ENCODE measurements at regions not wholly inside any gene's neighbourhood (a gene's known extent, or its start where the extent isn't known, plus 50 kb on each side); places are given as distances from the start of the nearest gene placed in this dataset.

DNA sequence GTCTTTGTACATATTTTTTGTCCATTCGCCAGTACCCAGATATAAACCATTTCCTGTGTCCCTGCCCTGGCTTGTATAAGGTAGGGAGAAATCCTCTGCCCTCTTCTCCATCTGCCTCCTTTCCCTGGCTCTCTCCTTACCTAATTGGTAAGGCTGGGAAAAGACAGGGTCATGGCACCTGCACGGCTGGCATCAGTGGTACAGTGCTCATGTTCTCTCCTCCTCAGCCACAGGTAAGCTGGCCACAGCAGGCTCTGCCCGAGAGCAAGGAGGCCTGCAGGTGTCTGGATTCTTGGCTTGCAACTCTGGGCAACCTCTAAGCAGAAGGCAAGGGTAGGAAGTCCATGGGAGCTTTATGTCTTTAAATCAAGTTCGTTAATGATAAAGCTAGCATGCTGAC is 419.9 kb downstream of the BUD13 start:
- TF ChIP-seq, protein P1, sequence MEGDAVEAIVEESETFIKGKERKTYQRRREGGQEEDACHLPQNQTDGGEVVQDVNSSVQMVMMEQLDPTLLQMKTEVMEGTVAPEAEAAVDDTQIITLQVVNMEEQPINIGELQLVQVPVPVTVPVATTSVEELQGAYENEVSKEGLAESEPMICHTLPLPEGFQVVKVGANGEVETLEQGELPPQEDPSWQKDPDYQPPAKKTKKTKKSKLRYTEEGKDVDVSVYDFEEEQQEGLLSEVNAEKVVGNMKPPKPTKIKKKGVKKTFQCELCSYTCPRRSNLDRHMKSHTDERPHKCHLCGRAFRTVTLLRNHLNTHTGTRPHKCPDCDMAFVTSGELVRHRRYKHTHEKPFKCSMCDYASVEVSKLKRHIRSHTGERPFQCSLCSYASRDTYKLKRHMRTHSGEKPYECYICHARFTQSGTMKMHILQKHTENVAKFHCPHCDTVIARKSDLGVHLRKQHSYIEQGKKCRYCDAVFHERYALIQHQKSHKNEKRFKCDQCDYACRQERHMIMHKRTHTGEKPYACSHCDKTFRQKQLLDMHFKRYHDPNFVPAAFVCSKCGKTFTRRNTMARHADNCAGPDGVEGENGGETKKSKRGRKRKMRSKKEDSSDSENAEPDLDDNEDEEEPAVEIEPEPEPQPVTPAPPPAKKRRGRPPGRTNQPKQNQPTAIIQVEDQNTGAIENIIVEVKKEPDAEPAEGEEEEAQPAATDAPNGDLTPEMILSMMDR (IDR thresholded peaks at IDR 0.05; ENCODE audit: low read depth, low read length, poor library complexity, severe bottlenecking) = no peak
- no peak for TF ChIP-seq EZH2phosphoT487 (IDR thresholded peaks at IDR 0.05; ENCODE audit: borderline replicate concordance, low read length)

Data from DOHH2 (cell line).